Activated CD8-positive, alpha-beta T cell treated with anti-CD3 and anti-CD28 coated beads for 36 hours (primary cell): ENCODE measurements at regions not wholly inside any gene's neighbourhood (a gene's known extent, or its start where the extent isn't known, plus 50 kb on each side); places are given as distances from the start of the nearest gene placed in this dataset.

Experiments
- ATAC-seq: fragments of 200-7000 bp; cut with Tn5 transposase; one replicate; pipeline ENCODE4 v1.10.0; 2021; ENCODE audit warnings: mild to moderate bottlenecking, moderate library complexity
- CTCF ChIA-PET: fragments of 350-600 bp; sonication (Branson Sonifier 250); formaldehyde crosslinking; loops from one replicate; lab custom pipeline; 2021; ENCODE audit warnings: antibody characterized with exemption; lab: Charles Lee
- POLR2A ChIA-PET: fragments of 350-600 bp; sonication (Branson Sonifier 250); formaldehyde crosslinking; loops from one replicate; lab custom pipeline; 2021; ENCODE audit warnings: antibody characterized with exemption; lab: Charles Lee
- DNase-seq: peaks from one replicate; pipeline ENCODE4 v3.0.0-alpha.2; 2020
- H3K27ac Mint-ChIP-seq: one replicate; pipeline ENCODE4 v1.8.0; 2021; ENCODE audit warnings: mild to moderate bottlenecking, mixed read lengths
- H3K27me3 Mint-ChIP-seq: one replicate; pipeline ENCODE4 v1.8.0; 2021; ENCODE audit warnings: mixed read lengths
- H3K36me3 Mint-ChIP-seq: one replicate; pipeline ENCODE4 v1.8.0; 2021; ENCODE audit warnings: low read depth, mixed read lengths
- H3K4me1 Mint-ChIP-seq: one replicate; pipeline ENCODE4 v1.8.0; 2021; ENCODE audit warnings: low read depth, mixed read lengths
- H3K4me3 Mint-ChIP-seq: one replicate; pipeline ENCODE4 v1.8.0; 2021; ENCODE audit warnings: mild to moderate bottlenecking, moderate library complexity, mixed read lengths
- H3K9me3 Mint-ChIP-seq: one replicate; pipeline ENCODE4 v1.8.0; 2021; ENCODE audit warnings: mixed read lengths
- intact Hi-C: fragments of 100-400 bp; cut with micrococcal nuclease; formaldehyde crosslinking; loops from one replicate; pipeline ENCODE4 v1.10.0; 2022
- TF ChIP-seq, protein P1 (sequence below): fragments of 200-600 bp; IDR thresholded peaks from one replicate; pipeline ENCODE4 v1.8.0; 2022; ENCODE audit warnings: antibody characterized with exemption, mild to moderate bottlenecking

DNA sequence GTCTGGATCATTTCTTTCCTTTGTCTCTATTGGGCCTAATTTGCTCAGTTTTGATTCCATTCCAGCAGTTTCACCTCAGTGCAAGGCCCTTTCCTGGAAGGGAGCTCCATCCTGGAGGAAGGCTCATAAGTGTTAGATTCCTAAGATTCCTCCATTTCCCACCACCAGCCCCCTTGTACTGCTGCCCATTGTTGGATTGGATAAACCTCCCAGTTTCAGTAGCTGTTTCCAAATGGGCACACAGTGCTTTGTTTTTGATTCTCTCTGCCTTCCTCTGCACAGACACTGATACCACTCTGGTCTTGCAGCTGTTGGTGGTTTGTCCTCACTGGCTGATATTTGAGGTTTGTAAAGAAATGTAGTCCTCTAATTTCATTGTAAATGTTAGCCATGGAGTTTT, 158.9 kb downstream of the SLC15A5 start:
- intact Hi-C loops: no loop called here
- ChIA-PET CTCF (no interaction called here), POLR2A (no interaction called here)
- DNase-seq (no peak), ATAC-seq (no peak)
- Mint-ChIP-seq H3K9me3 (no peaks in the 10 kb centered on the region), H3K36me3 (no peaks in the 10 kb centered on the region), H3K4me3 (no peak overlapping the region), H3K27ac (no peak overlapping the region), H3K4me1 (no peaks in the 10 kb centered on the region), H3K27me3 (no peaks in the 10 kb centered on the region)
- TF ChIP-seq, protein P1, sequence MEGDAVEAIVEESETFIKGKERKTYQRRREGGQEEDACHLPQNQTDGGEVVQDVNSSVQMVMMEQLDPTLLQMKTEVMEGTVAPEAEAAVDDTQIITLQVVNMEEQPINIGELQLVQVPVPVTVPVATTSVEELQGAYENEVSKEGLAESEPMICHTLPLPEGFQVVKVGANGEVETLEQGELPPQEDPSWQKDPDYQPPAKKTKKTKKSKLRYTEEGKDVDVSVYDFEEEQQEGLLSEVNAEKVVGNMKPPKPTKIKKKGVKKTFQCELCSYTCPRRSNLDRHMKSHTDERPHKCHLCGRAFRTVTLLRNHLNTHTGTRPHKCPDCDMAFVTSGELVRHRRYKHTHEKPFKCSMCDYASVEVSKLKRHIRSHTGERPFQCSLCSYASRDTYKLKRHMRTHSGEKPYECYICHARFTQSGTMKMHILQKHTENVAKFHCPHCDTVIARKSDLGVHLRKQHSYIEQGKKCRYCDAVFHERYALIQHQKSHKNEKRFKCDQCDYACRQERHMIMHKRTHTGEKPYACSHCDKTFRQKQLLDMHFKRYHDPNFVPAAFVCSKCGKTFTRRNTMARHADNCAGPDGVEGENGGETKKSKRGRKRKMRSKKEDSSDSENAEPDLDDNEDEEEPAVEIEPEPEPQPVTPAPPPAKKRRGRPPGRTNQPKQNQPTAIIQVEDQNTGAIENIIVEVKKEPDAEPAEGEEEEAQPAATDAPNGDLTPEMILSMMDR: no peak

DNA sequence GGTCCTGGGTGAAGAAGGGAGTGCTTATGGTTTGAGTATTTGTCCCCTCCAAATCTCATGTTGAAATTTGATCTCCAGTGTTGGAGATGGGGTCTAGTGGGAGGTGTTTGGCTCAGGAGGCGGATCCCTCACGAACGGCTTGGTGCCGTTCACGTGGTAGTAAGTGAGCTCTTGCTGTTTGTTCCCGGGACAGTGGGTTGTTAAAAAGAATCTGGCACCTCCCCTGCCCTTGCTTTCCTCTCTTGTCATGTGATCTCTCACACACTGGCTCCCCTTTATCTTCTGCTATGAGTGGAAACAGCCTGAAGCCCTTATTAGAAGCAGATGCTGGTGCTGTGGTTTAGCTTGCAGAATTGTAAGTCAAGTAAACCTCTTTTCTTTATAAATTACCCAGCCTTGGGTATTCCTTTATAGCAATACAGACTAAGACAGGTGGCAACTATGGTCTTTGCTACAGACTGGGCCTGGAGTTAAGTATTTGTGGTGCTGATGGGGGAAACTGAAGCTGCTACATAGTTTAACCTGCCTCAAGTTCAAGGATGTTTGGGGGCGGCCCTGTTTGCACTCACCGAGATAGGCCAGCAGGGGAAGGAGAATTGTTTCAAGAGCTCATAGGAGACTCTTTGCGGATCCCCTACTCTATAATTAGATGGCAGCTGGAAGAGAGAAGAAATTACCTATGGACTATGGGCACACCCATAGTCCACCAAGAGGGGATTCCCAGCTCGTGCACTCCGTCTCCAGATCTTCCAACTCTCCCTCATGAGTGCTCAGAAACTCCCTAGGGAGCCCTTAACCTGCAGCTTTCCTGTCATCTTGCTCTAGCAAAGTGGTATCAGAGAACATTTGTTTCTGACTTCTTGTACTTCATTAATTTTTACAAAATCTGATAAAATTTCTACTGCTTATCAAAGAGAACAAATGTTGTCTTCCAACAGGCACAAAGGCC, 164.6 kb downstream of the SLC15A5 start:
- H3K27ac Mint-ChIP-seq: no peak overlapping the region
- no peak for DNase-seq
- H3K36me3 Mint-ChIP-seq: no peaks in the 10 kb centered on the region
- H3K9me3 Mint-ChIP-seq: peaks cover 3% of the 10 kb centered on the region
- no peak for ATAC-seq
- H3K4me3 Mint-ChIP-seq: no peak overlapping the region
- H3K27me3 Mint-ChIP-seq: no peaks in the 10 kb centered on the region
- intact Hi-C loops: no loop called here
- ChIA-PET CTCF (interaction anchor here (1.2 kb wide), 1 partner anchor 10 kb away, joined by 3 read pairs; no protein-coding TSS in a partner anchor), POLR2A (no interaction called here)
- TF ChIP-seq, protein P1: no peak
- no peaks in the 10 kb centered on the region for H3K4me1 Mint-ChIP-seq

DNA sequence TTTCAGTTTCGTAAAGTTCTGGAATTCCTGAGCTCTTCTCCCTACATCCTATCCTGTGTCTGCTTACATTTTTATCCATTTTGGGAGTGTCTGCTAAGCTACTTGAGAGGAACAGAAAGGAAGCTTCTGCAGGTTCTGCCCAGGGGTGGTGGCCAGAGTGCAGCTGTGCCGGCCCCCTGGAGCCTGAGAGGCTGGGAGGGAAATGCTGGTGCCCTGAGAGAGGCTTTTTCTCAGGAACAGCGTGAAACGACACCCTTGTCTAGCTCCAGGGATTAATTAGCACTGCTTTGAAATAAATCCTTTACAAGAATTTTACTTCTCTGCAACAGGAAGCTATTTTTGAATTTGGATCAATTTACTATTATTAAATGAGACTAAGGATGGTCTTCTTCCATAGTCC, 165.4 kb downstream of the SLC15A5 start:
- POLR2A ChIA-PET: no interaction called here
- H3K9me3 Mint-ChIP-seq: peaks cover 5% of the 10 kb centered on the region
- no peak overlapping the region for H3K4me3 Mint-ChIP-seq
- CTCF ChIA-PET: interaction anchor here (1.2 kb wide), 1 partner anchor 9 kb away, joined by 3 read pairs; no protein-coding TSS in a partner anchor
- ATAC-seq (no peak), DNase-seq (no peak)
- H3K36me3 Mint-ChIP-seq: no peaks in the 10 kb centered on the region
- no peak overlapping the region for H3K27ac Mint-ChIP-seq
- intact Hi-C loops: no loop called here
- no peaks in the 10 kb centered on the region for H3K4me1 Mint-ChIP-seq
- no peaks in the 10 kb centered on the region for H3K27me3 Mint-ChIP-seq
- TF ChIP-seq, protein P1: no peak

DNA sequence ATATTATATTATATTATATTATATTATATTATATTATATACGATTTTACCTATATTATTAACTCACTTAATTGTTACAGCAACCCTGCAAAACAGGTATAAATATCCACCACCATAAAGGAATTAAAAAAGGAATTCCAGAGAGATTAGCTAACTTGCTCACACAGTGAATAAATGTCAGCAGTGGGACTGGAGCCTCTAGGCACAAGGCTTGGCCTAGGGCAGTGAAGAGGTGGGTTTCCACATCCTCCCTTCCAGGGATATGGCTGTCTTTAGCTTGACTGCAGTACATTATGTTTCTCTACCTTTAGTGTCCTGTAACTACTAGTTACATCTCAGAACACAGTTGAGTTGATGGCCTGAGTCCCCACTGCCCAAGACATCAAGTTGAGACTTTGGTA, 166.9 kb downstream of the SLC15A5 start:
- intact Hi-C loops: no loop called here
- TF ChIP-seq, protein P1: no peak
- ChIA-PET CTCF (no interaction called here), POLR2A (no interaction called here)
- H3K9me3 Mint-ChIP-seq: peaks cover 11% of the 10 kb centered on the region
- H3K27me3 Mint-ChIP-seq: no peaks in the 10 kb centered on the region
- ATAC-seq (no peak), DNase-seq (no peak)
- H3K36me3 Mint-ChIP-seq: no peaks in the 10 kb centered on the region
- no peak overlapping the region for H3K4me3 Mint-ChIP-seq
- no peaks in the 10 kb centered on the region for H3K4me1 Mint-ChIP-seq
- H3K27ac Mint-ChIP-seq: no peak overlapping the region

DNA sequence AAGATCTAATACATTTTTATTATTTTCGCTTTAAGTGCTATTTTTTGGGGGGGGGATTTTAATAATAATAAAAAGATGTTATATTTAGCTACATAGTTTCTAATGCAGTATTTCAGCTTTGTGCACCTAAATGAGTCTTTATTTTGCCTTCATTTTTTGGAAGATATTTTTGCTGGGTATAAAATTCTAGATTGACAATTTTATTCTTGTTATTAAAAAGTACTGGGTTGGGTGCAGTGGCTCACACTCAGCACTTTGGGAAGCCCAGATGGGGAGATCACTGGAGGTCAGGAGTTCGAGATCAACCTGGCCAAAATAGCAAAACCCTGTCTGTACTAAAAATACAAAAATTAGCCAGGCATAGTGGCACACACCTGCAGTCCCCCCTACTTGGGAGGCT, 173.6 kb downstream of the SLC15A5 start:
- H3K4me1 Mint-ChIP-seq: no peaks in the 10 kb centered on the region
- peaks cover 19% of the 10 kb centered on the region for H3K9me3 Mint-ChIP-seq
- CTCF ChIA-PET: interaction anchor here (1.4 kb wide), 1 partner anchor 9 kb away, joined by 3 read pairs; no protein-coding TSS in a partner anchor
- POLR2A ChIA-PET: no interaction called here
- intact Hi-C loops: no loop called here
- H3K27me3 Mint-ChIP-seq: no peaks in the 10 kb centered on the region
- H3K36me3 Mint-ChIP-seq: no peaks in the 10 kb centered on the region
- ATAC-seq: no peak
- no peak overlapping the region for H3K4me3 Mint-ChIP-seq
- TF ChIP-seq, protein P1: no peak
- no peak for DNase-seq
- no peak overlapping the region for H3K27ac Mint-ChIP-seq
